ENCODE measurements at regions not wholly inside any gene's neighbourhood (a gene's known extent, or its start where the extent isn't known, plus 50 kb on each side); places are given as distances from the start of the nearest gene placed in this dataset.
"Not testable (repeated sequence)": the region's sequence is repeated elsewhere in the genome, so short reads cannot be mapped to it uniquely, and the experiment has no call there.

- TF ChIP-seq, protein P1, sequence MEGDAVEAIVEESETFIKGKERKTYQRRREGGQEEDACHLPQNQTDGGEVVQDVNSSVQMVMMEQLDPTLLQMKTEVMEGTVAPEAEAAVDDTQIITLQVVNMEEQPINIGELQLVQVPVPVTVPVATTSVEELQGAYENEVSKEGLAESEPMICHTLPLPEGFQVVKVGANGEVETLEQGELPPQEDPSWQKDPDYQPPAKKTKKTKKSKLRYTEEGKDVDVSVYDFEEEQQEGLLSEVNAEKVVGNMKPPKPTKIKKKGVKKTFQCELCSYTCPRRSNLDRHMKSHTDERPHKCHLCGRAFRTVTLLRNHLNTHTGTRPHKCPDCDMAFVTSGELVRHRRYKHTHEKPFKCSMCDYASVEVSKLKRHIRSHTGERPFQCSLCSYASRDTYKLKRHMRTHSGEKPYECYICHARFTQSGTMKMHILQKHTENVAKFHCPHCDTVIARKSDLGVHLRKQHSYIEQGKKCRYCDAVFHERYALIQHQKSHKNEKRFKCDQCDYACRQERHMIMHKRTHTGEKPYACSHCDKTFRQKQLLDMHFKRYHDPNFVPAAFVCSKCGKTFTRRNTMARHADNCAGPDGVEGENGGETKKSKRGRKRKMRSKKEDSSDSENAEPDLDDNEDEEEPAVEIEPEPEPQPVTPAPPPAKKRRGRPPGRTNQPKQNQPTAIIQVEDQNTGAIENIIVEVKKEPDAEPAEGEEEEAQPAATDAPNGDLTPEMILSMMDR (IDR thresholded peaks at IDR 0.05; ENCODE audit: low read depth, low read length) = no peak
- no peak overlapping the region for H3K4me3 ChIP-seq (ENCODE audit: low read depth, low read length)
- H3K27ac ChIP-seq (ENCODE audit: low read depth, low read length) = no peak overlapping the region
- DNase-seq (ENCODE audit: low read depth, low spot score) = no peak
- CTCF ChIA-PET = no interaction called here
- no peaks in the 10 kb centered on the region for H3K27me3 ChIP-seq (ENCODE audit: control insufficient read depth, insufficient read depth, low read length)
- POLR2A ChIA-PET = no interaction called here
- no peaks in the 10 kb centered on the region; the same call in 1 of the 2 replicates for H3K9me3 ChIP-seq (ENCODE audit: control insufficient read depth, insufficient read depth, low read length)
Observed at GRCh38 chr12:72986963-72987362, 714.8 kb downstream of the TRHDE start.

- no peak overlapping the region for H3K27ac ChIP-seq (ENCODE audit: low read depth, low read length)
- H3K4me3 ChIP-seq (ENCODE audit: low read depth, low read length) = no peak overlapping the region
- DNase-seq (ENCODE audit: low read depth, low spot score) = no peak
- H3K9me3 ChIP-seq (ENCODE audit: control insufficient read depth, insufficient read depth, low read length) = no peaks in the 10 kb centered on the region; the same call in 1 of the 2 replicates
- no peaks in the 10 kb centered on the region for H3K27me3 ChIP-seq (ENCODE audit: control insufficient read depth, insufficient read depth, low read length)
- CTCF ChIA-PET = no interaction called here
- TF ChIP-seq, protein P1 (IDR thresholded peaks at IDR 0.05; ENCODE audit: low read depth, low read length) = no peak
- POLR2A ChIA-PET = no interaction called here
Observed at GRCh38 chr12:72989458-72989947, 717.3 kb downstream of the TRHDE start.

DNA sequence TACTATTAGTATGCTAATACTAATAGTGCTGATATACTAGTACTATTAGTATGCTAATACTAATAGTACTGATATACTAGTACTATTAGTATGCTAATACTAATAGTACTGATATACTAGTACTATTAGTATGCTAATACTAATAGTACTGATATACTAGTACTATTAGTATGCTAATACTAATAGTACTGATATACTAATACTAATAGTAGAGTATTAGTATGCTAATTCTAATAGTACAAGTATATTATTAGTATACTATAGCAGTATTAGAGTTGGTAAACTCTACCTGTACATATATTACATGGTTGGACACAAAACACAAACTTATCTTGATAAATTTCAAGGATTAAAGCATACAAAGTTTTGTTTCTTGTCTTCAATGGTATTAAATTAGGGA is 722.9 kb downstream of the TRHDE start:
- POLR2A ChIA-PET; H3K27ac ChIP-seq (ENCODE audit: low read depth, low read length); H3K27me3 ChIP-seq (ENCODE audit: control insufficient read depth, insufficient read depth, low read length); H3K4me3 ChIP-seq (ENCODE audit: low read depth, low read length); DNase-seq (ENCODE audit: low read depth, low spot score); CTCF ChIA-PET; H3K9me3 ChIP-seq (ENCODE audit: control insufficient read depth, insufficient read depth, low read length): not testable (repeated sequence)

DNA sequence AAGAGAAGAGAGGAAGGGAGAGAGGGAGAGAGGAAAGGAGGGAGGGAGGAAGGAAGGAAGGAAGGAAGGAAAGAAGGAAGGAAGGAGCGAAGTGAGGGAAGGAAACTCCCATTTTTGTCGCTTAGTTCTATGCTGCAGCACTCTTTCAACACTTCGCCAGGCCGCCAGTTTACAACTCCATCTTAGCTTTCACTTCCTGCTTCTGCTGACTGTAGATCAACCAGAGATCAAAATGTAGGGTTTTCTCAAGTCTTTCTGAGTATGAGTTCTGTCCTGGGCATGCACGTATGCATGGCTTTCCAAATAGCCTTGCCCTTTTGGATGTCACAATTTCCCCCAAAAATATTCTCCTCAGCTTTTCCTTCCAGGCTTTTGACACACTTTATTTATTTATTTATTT is 723.4 kb downstream of the TRHDE start:
- Histone ChIP-seq H3K27ac (ENCODE audit: low read depth, low read length) (no peak overlapping the region), H3K27me3 (ENCODE audit: control insufficient read depth, insufficient read depth, low read length) (no peaks in the 10 kb centered on the region), H3K4me3 (ENCODE audit: low read depth, low read length) (no peak overlapping the region), H3K9me3 (ENCODE audit: control insufficient read depth, insufficient read depth, low read length) (no peaks in the 10 kb centered on the region)
- POLR2A ChIA-PET = no interaction called here
- DNase-seq (ENCODE audit: low read depth, low spot score) = no peak
- TF ChIP-seq, protein P1 (IDR thresholded peaks at IDR 0.05; ENCODE audit: low read depth, low read length) = no peak
- CTCF ChIA-PET = no interaction called here

- H3K27ac ChIP-seq (ENCODE audit: low read depth, low read length); CTCF ChIA-PET; H3K27me3 ChIP-seq (ENCODE audit: control insufficient read depth, insufficient read depth, low read length); DNase-seq (ENCODE audit: low read depth, low spot score); POLR2A ChIA-PET; H3K9me3 ChIP-seq (ENCODE audit: control insufficient read depth, insufficient read depth, low read length); H3K4me3 ChIP-seq (ENCODE audit: low read depth, low read length): not testable (repeated sequence)
Observed at GRCh38 chr12:73001806-73002205, 729.6 kb downstream of the TRHDE start.

DNA sequence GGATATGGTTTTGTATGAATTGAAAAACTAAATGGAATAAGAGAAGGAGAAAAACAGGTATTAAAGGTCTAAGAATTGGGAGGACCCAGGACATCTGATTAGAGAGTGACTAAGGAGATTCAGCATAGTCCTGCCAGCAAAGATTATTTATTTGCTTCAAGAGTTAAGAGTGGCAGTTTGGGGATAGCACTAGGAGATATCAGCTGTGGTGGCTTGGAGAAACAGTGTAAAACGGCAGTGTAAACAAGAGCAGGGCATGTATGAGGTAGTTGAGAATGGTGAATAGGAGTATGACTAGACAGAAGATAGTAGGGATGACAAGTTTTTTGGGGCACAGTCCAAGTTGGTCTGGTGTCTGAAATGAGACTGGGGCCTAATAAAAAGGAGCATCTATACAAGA is 730.3 kb downstream of the TRHDE start:
- H3K27me3 ChIP-seq (ENCODE audit: control insufficient read depth, insufficient read depth, low read length); H3K27ac ChIP-seq (ENCODE audit: low read depth, low read length); H3K9me3 ChIP-seq (ENCODE audit: control insufficient read depth, insufficient read depth, low read length); POLR2A ChIA-PET; CTCF ChIA-PET; H3K4me3 ChIP-seq (ENCODE audit: low read depth, low read length); DNase-seq (ENCODE audit: low read depth, low spot score): not testable (repeated sequence)

GRCh38 chr12:73009138-73009834 is 737.1 kb downstream of the TRHDE start:
- H3K27ac ChIP-seq (ENCODE audit: low read depth, low read length); POLR2A ChIA-PET; DNase-seq (ENCODE audit: low read depth, low spot score); H3K27me3 ChIP-seq (ENCODE audit: control insufficient read depth, insufficient read depth, low read length); CTCF ChIA-PET; H3K4me3 ChIP-seq (ENCODE audit: low read depth, low read length): not testable (repeated sequence)
- H3K9me3 ChIP-seq (ENCODE audit: control insufficient read depth, insufficient read depth, low read length) = peaks cover 14% of the 10 kb centered on the region; the same call in 1 of the 2 replicates

All from AG04450 (cell line).